Stimulated activated CD4-positive, alpha-beta T cell treated with anti-CD3 and anti-CD28 coated beads, TNF-alpha, amount 100 ng/mL, for 24 hours (primary cell): ENCODE measurements at regions not wholly inside any gene's neighbourhood (a gene's known extent, or its start where the extent isn't known, plus 50 kb on each side); places are given as distances from the start of the nearest gene placed in this dataset.

Experiments
- DNase-seq, 3 experiments: peaks; one replicate each; pipeline ENCODE4 v3.0.0-alpha.2; 2020; ENCODE audit warnings: low read depth in 3 of 3

- no peak for DNase-seq
These were observed 167.4 kb upstream of the C1orf21 start for GRCh38 chr1:184219414-184219813.

GRCh38 chr1:184219883-184220282, 166.9 kb upstream of the C1orf21 start:
- no peak for DNase-seq

GRCh38 chr1:184221087-184221486, 165.7 kb upstream of the C1orf21 start:
- no peak for DNase-seq

GRCh38 chr1:184222652-184223052, 164.2 kb upstream of the C1orf21 start:
- peak; percentile 3 to 29 (median 9) for DNase-seq

GRCh38 chr1:184223216-184223615, 163.6 kb upstream of the C1orf21 start:
- peak in 1 of 3 experiments; percentile 5 for DNase-seq

- no peak for DNase-seq
These were observed 161.3 kb upstream of the C1orf21 start for GRCh38 chr1:184225283-184226099.

GRCh38 chr1:184226100-184226487, 160.7 kb upstream of the C1orf21 start:
- no peak for DNase-seq

- DNase-seq, result no peak
These were observed 158.3 kb upstream of the C1orf21 start for GRCh38 chr1:184228558-184228957.

- no peak for DNase-seq
These were observed 149.2 kb upstream of the C1orf21 start for GRCh38 chr1:184237588-184237987.

GRCh38 chr1:184241446-184241845, 145.4 kb upstream of the C1orf21 start:
- no peak for DNase-seq

GRCh38 chr1:184242507-184242943, 144.3 kb upstream of the C1orf21 start:
- DNase-seq, result no peak

- no peak for DNase-seq
These were observed 141.9 kb upstream of the C1orf21 start for GRCh38 chr1:184244962-184245361.

GRCh38 chr1:184247671-184248070, 139.2 kb upstream of the C1orf21 start:
- DNase-seq, result no peak

- DNase-seq, result no peak
These were observed 132.9 kb upstream of the C1orf21 start for GRCh38 chr1:184253921-184254320.

- DNase-seq, result no peak
These were observed 132.0 kb upstream of the C1orf21 start for GRCh38 chr1:184254849-184255248.

GRCh38 chr1:184255560-184255959, 131.3 kb upstream of the C1orf21 start:
- DNase-seq, result no peak

GRCh38 chr1:184257873-184258272, 129.0 kb upstream of the C1orf21 start:
- DNase-seq, result no peak

- no peak for DNase-seq
These were observed 128.3 kb upstream of the C1orf21 start for GRCh38 chr1:184258525-184258924.

- DNase-seq, result no peak
These were observed 126.4 kb upstream of the C1orf21 start for GRCh38 chr1:184260382-184260781.

GRCh38 chr1:184262109-184262508, 124.7 kb upstream of the C1orf21 start:
- DNase-seq, result no peak

GRCh38 chr1:184267747-184268146, 119.1 kb upstream of the C1orf21 start:
- DNase-seq, result no peak

GRCh38 chr1:184270556-184270955, 116.3 kb upstream of the C1orf21 start:
- no peak for DNase-seq

- no peak for DNase-seq
These were observed 114.5 kb upstream of the C1orf21 start for GRCh38 chr1:184272175-184272866.
